B cell (primary cell): ENCODE measurements at regions not wholly inside any gene's neighbourhood (a gene's known extent, or its start where the extent isn't known, plus 50 kb on each side); places are given as distances from the start of the nearest gene placed in this dataset.

Source experiments
- CTCF ChIP-seq: fragments of 200-600 bp; IDR thresholded peaks from one replicate; pipeline ENCODE4 v1.8.0; 2022; ENCODE audit warnings: antibody characterized with exemption, mild to moderate bottlenecking
- EZH2 ChIP-seq: IDR thresholded peaks from 2 replicates; pipeline ENCODE4 v1.6.1; 2012; ENCODE audit warnings: borderline replicate concordance, low read depth, mild to moderate bottlenecking, moderate library complexity, low read length; ENCODE audit not compliant: insufficient read depth, poor library complexity, severe bottlenecking

- TF ChIP-seq CTCF (no peak), EZH2 (no peak)
Observed at GRCh38 chr6:71103130-71103529, 146.3 kb upstream of the B3GAT2 start.
